SJCRH30 (cell line): ENCODE measurements at regions not wholly inside any gene's neighbourhood (a gene's known extent, or its start where the extent isn't known, plus 50 kb on each side); places are given as distances from the start of the nearest gene placed in this dataset.

Experiments used
- DNase-seq, 2 experiments: peaks; one replicate each; pipeline ENCODE4 v3.0.0-alpha.2; 2015 to 2020
- H3K27ac ChIP-seq: fragments of 250-450 bp; sonication (Bioruptor Pico); 2 replicates; pipeline ENCODE4 v1.5.1; 2020; ENCODE audit warnings: mild to moderate bottlenecking, moderate library complexity
- H3K27me3 ChIP-seq: fragments of 250-450 bp; sonication (Bioruptor Pico); 2 replicates; pipeline ENCODE4 v1.5.1; 2020; ENCODE audit warnings: mild to moderate bottlenecking, moderate library complexity
- H3K36me3 ChIP-seq: fragments of 250-450 bp; sonication (Bioruptor Pico); 2 replicates; pipeline ENCODE4 v1.5.1; 2020; ENCODE audit warnings: mild to moderate bottlenecking, moderate library complexity
- H3K4me1 ChIP-seq: fragments of 250-450 bp; sonication (Bioruptor Pico); 2 replicates; pipeline ENCODE4 v1.5.1; 2020; ENCODE audit warnings: mild to moderate bottlenecking, moderate library complexity
- H3K4me3 ChIP-seq: fragments of 250-450 bp; sonication (Bioruptor Pico); 2 replicates; pipeline ENCODE4 v1.5.1; 2020; ENCODE audit warnings: mild to moderate bottlenecking, moderate library complexity
- H3K9me3 ChIP-seq: fragments of 250-450 bp; sonication (Bioruptor Pico); replicated peaks from 2 replicates; pipeline ENCODE4 v1.5.1; 2020; ENCODE audit warnings: mild to moderate bottlenecking, moderate library complexity

- Histone ChIP-seq H3K9me3 (no peaks in the 10 kb centered on the region), H3K4me3 (no peak overlapping the region), H3K36me3 (no peaks in the 10 kb centered on the region), H3K27me3 (no peaks in the 10 kb centered on the region; the same call in 1 of the 2 replicates), H3K4me1 (no peaks in the 10 kb centered on the region), H3K27ac (no peak overlapping the region)
- no peak for DNase-seq
Observed at GRCh38 chr15:31164573-31164912, 63.0 kb upstream of the TRPM1 start.

- Histone ChIP-seq H3K4me1 (no peaks in the 10 kb centered on the region), H3K27ac (no peak overlapping the region), H3K36me3 (no peaks in the 10 kb centered on the region), H3K4me3 (no peak overlapping the region), H3K9me3 (no peaks in the 10 kb centered on the region), H3K27me3 (no peaks in the 10 kb centered on the region)
- no peak for DNase-seq
Observed at GRCh38 chr15:31169558-31169957, 68.0 kb upstream of the TRPM1 start.

- no peaks in the 10 kb centered on the region for H3K4me1 ChIP-seq
- no peak for DNase-seq
- H3K4me3 ChIP-seq = no peak overlapping the region
- H3K36me3 ChIP-seq = no peaks in the 10 kb centered on the region
- H3K27ac ChIP-seq = no peak overlapping the region
- H3K9me3 ChIP-seq = no peaks in the 10 kb centered on the region
- H3K27me3 ChIP-seq = no peaks in the 10 kb centered on the region
Observed at GRCh38 chr15:31171731-31172130, 70.2 kb upstream of the TRPM1 start.

GRCh38 chr15:31172606-31173005, 71.1 kb upstream of the TRPM1 start:
- H3K27me3 ChIP-seq = no peaks in the 10 kb centered on the region
- H3K27ac ChIP-seq = no peak overlapping the region
- DNase-seq = no peak
- H3K4me3 ChIP-seq = no peak overlapping the region
- no peaks in the 10 kb centered on the region for H3K9me3 ChIP-seq
- H3K4me1 ChIP-seq = no peaks in the 10 kb centered on the region
- H3K36me3 ChIP-seq = no peaks in the 10 kb centered on the region

- no peaks in the 10 kb centered on the region for H3K9me3 ChIP-seq
- H3K4me3 ChIP-seq = no peak overlapping the region
- no peaks in the 10 kb centered on the region for H3K4me1 ChIP-seq
- H3K27ac ChIP-seq = no peak overlapping the region
- no peaks in the 10 kb centered on the region for H3K27me3 ChIP-seq
- DNase-seq = no peak
- H3K36me3 ChIP-seq = no peaks in the 10 kb centered on the region
Observed at GRCh38 chr15:31173790-31174450, 72.4 kb upstream of the TRPM1 start.

GRCh38 chr15:31175484-31175883, 74.0 kb upstream of the TRPM1 start:
- Histone ChIP-seq H3K27ac (no peak overlapping the region), H3K9me3 (no peaks in the 10 kb centered on the region), H3K4me3 (no peak overlapping the region), H3K4me1 (no peaks in the 10 kb centered on the region), H3K36me3 (no peaks in the 10 kb centered on the region), H3K27me3 (no peaks in the 10 kb centered on the region)
- no peak for DNase-seq

- no peaks in the 10 kb centered on the region for H3K27me3 ChIP-seq
- H3K4me3 ChIP-seq = no peak overlapping the region
- DNase-seq = no peak
- H3K9me3 ChIP-seq = no peaks in the 10 kb centered on the region
- no peak overlapping the region for H3K27ac ChIP-seq
- no peaks in the 10 kb centered on the region for H3K36me3 ChIP-seq
- H3K4me1 ChIP-seq = no peaks in the 10 kb centered on the region
Observed at GRCh38 chr15:31177951-31178350, 76.4 kb upstream of the TRPM1 start.

- Histone ChIP-seq H3K27me3 (no peaks in the 10 kb centered on the region), H3K4me3 (no peak overlapping the region), H3K9me3 (no peaks in the 10 kb centered on the region), H3K36me3 (no peaks in the 10 kb centered on the region), H3K4me1 (no peaks in the 10 kb centered on the region), H3K27ac (no peak overlapping the region)
- no peak for DNase-seq
Observed at GRCh38 chr15:31178705-31179104, 77.2 kb upstream of the TRPM1 start.

- no peak for DNase-seq
- Histone ChIP-seq H3K9me3 (no peaks in the 10 kb centered on the region), H3K27me3 (no peaks in the 10 kb centered on the region), H3K27ac (no peak overlapping the region), H3K4me3 (no peak overlapping the region), H3K36me3 (no peaks in the 10 kb centered on the region), H3K4me1 (no peaks in the 10 kb centered on the region)
Observed at GRCh38 chr15:31179693-31180092, 78.2 kb upstream of the TRPM1 start.

- H3K4me3 ChIP-seq = no peak overlapping the region
- H3K27ac ChIP-seq = no peak overlapping the region
- H3K9me3 ChIP-seq = no peaks in the 10 kb centered on the region
- H3K4me1 ChIP-seq = no peaks in the 10 kb centered on the region
- no peaks in the 10 kb centered on the region for H3K27me3 ChIP-seq
- no peak for DNase-seq
- H3K36me3 ChIP-seq = no peaks in the 10 kb centered on the region
Observed at GRCh38 chr15:31193291-31193690, 91.8 kb upstream of the TRPM1 start.

- Histone ChIP-seq H3K27ac (no peak overlapping the region), H3K4me1 (no peaks in the 10 kb centered on the region), H3K27me3 (no peaks in the 10 kb centered on the region), H3K9me3 (no peaks in the 10 kb centered on the region), H3K36me3 (no peaks in the 10 kb centered on the region), H3K4me3 (no peak overlapping the region)
- DNase-seq = no peak
Observed at GRCh38 chr15:31195871-31196270, 94.3 kb upstream of the TRPM1 start.

GRCh38 chr15:31197497-31198414, 96.2 kb upstream of the TRPM1 start:
- Histone ChIP-seq H3K4me3 (no peak overlapping the region), H3K27me3 (no peaks in the 10 kb centered on the region), H3K27ac (no peak overlapping the region), H3K9me3 (no peaks in the 10 kb centered on the region), H3K4me1 (no peaks in the 10 kb centered on the region), H3K36me3 (no peaks in the 10 kb centered on the region)
- DNase-seq = peak; percentile 41 to 55

GRCh38 chr15:31200735-31201151, 99.2 kb upstream of the TRPM1 start:
- H3K36me3 ChIP-seq = no peaks in the 10 kb centered on the region
- H3K4me3 ChIP-seq = no peak overlapping the region
- H3K9me3 ChIP-seq = no peaks in the 10 kb centered on the region
- H3K27ac ChIP-seq = no peak overlapping the region
- no peaks in the 10 kb centered on the region; the same call in 1 of the 2 replicates for H3K4me1 ChIP-seq
- DNase-seq = peak; percentile 69 to 75
- no peaks in the 10 kb centered on the region for H3K27me3 ChIP-seq

- no peaks in the 10 kb centered on the region for H3K27me3 ChIP-seq
- no peak overlapping the region for H3K4me3 ChIP-seq
- H3K27ac ChIP-seq = no peak overlapping the region
- H3K9me3 ChIP-seq = no peaks in the 10 kb centered on the region
- H3K36me3 ChIP-seq = no peaks in the 10 kb centered on the region
- peak; percentile 32 to 57 for DNase-seq
- H3K4me1 ChIP-seq = no peaks in the 10 kb centered on the region; the same call in 1 of the 2 replicates
Observed at GRCh38 chr15:31202953-31203352, 101.4 kb upstream of the TRPM1 start.

- DNase-seq = no peak
- no peak overlapping the region for H3K27ac ChIP-seq
- no peaks in the 10 kb centered on the region; the same call in 1 of the 2 replicates for H3K4me1 ChIP-seq
- H3K36me3 ChIP-seq = no peaks in the 10 kb centered on the region
- H3K9me3 ChIP-seq = no peaks in the 10 kb centered on the region
- H3K4me3 ChIP-seq = no peak overlapping the region
- H3K27me3 ChIP-seq = no peaks in the 10 kb centered on the region
Observed at GRCh38 chr15:31203999-31204398, 102.5 kb upstream of the TRPM1 start.
